Gastroesophageal sphincter (tissue), 4 donors: ENCODE measurements at regions not wholly inside any gene's neighbourhood (a gene's known extent, or its start where the extent isn't known, plus 50 kb on each side); places are given as distances from the start of the nearest gene placed in this dataset.

Experiments
- ATAC-seq: fragments of 150-250 bp; one replicate; pipeline ENCODE4 v1.9.1; 2016; ENCODE audit warnings: mild to moderate bottlenecking, moderate library complexity
- H3K27ac ChIP-seq, 4 donors: fragments of 200-600 bp; sonication (generic) in 3 of 4; 1 replicate in 3 of 4; 2 replicates in 1 of 4; pipeline ENCODE4 v1.5.1; 2016 to 2019
- H3K27me3 ChIP-seq: fragments of 200-600 bp; sonication (generic); one replicate; pipeline ENCODE4 v1.5.1; 2019
- H3K36me3 ChIP-seq, 2 donors: fragments of 200-600 bp; sonication (generic); one replicate each; pipeline ENCODE4 v1.5.1; 2019; ENCODE audit warnings: control low read depth in 1 of 2
- H3K4me1 ChIP-seq, 3 donors: fragments of 200-600 bp; sonication (generic); 1 replicate in 2 of 3; 2 replicates in 1 of 3; pipeline ENCODE4 v1.5.1; 2016 to 2019; ENCODE audit warnings: control low read depth in 2 of 3
- H3K4me3 ChIP-seq, 2 donors: fragments of 200-600 bp; sonication (generic); one replicate each; pipeline ENCODE4 v1.5.1; 2019; ENCODE audit warnings: mild to moderate bottlenecking in 1 of 2, moderate library complexity in 1 of 2
- H3K9me3 ChIP-seq, 3 donors: fragments of 200-600 bp; sonication (generic); one replicate each; pipeline ENCODE4 v1.5.1; 2017 to 2019; ENCODE audit warnings: control low read depth in 2 of 3
- CTCF ChIP-seq, 4 experiments: fragments of 200-600 bp in 2 of 4; fragments of 450-650 bp in 2 of 4; sonication (generic) in 1 of 4; IDR thresholded peaks; one replicate each; pipeline ENCODE4 v1.5.1; 2017 to 2019; ENCODE audit warnings: antibody characterized with exemption in 4 of 4, mild to moderate bottlenecking in 2 of 4, moderate library complexity in 2 of 4
- EP300 ChIP-seq: sonication (generic); formaldehyde crosslinking; IDR thresholded peaks from one replicate; pipeline ENCODE4 v1.6.1; 2017; ENCODE audit warnings: antibody characterized with exemption, mild to moderate bottlenecking
- POLR2A ChIP-seq, 2 donors: fragments of 450-650 bp; IDR thresholded peaks; one replicate each; pipeline ENCODE4 v1.6.1; 2017; ENCODE audit warnings: antibody characterized with exemption in 2 of 2, mild to moderate bottlenecking in 2 of 2, moderate library complexity in 1 of 2
- POLR2AphosphoS5 ChIP-seq: sonication (generic); formaldehyde crosslinking; IDR thresholded peaks from one replicate; pipeline ENCODE4 v1.6.1; 2017; ENCODE audit warnings: antibody characterized with exemption
- WGBS, 2 donors: methylation state at CpG; one replicate each; pipeline ENCODE4 v1.1.5; 2018; ENCODE audit warnings: low coverage in 1 of 2; 5-methylcytosine and 5-hydroxymethylcytosine counted together

- H3K4me3 ChIP-seq, result no peak overlapping the region
- H3K36me3 ChIP-seq, result no peaks in the 10 kb centered on the region
- H3K27me3 ChIP-seq, result no peaks in the 10 kb centered on the region
- 23 to 71% methylated on average over 1 to 2 of the region's 2 CpGs for WGBS, 2 donors
- H3K9me3 ChIP-seq, result no peaks in the 10 kb centered on the region
- H3K27ac ChIP-seq, result no peak overlapping the region
- no peak for ATAC-seq
- H3K4me1 ChIP-seq, result no peaks in the 10 kb centered on the region
- TF ChIP-seq POLR2AphosphoS5 (no peak), CTCF (IDR thresholded peaks at IDR 0.05) (no peak), POLR2A (IDR thresholded peaks at IDR 0.05) (no peak), EP300 (no peak)
Measured at GRCh38 chrX:149230689-149231088, 274.4 kb downstream of the IDS start.

DNA sequence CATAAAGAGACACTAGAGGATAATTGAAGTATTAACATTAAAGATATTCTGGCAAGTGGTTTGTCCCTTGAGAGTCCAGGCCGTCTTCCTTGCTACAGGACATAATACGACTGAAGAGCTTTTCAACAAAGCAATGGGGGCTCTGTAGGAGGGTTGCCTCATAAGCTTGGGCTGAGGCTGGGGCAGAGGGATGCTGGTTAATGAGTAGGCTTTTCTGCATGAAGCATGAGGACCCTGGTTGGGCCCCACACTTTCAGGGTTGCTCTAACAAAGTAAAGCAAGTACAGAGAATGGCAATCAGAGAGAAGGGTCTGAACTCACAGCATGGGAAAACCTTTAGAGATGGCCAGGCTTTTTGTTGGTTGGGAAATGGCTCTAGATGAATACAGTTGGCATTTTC, 281.3 kb downstream of the IDS start:
- no peaks in the 10 kb centered on the region for H3K4me1 ChIP-seq
- H3K27ac ChIP-seq, result no peak overlapping the region
- no peaks in the 10 kb centered on the region for H3K9me3 ChIP-seq
- no peak overlapping the region for H3K4me3 ChIP-seq
- 70 to 71% methylated on average over 2 of the region's 2 CpGs for WGBS, 2 donors
- H3K27me3 ChIP-seq, result no peaks in the 10 kb centered on the region
- ATAC-seq, result no peak
- TF ChIP-seq POLR2A (IDR thresholded peaks at IDR 0.05) (no peak), POLR2AphosphoS5 (no peak), EP300 (no peak), CTCF (IDR thresholded peaks at IDR 0.05) (no peak)
- H3K36me3 ChIP-seq, result no peaks in the 10 kb centered on the region

- 83% methylated on average over 1 of the region's 1 CpG; no CpG with 5 or more reads in 1 of the 2 donors for WGBS, 2 donors
- Histone ChIP-seq H3K4me1 (no peaks in the 10 kb centered on the region), H3K9me3 (no peaks in the 10 kb centered on the region), H3K36me3 (no peaks in the 10 kb centered on the region), H3K27ac (no peak overlapping the region), H3K4me3 (no peak overlapping the region), H3K27me3 (no peaks in the 10 kb centered on the region)
- ATAC-seq, result no peak
- no peak for TF ChIP-seq POLR2AphosphoS5
- no peak for TF ChIP-seq CTCF (IDR thresholded peaks at IDR 0.05)
- TF ChIP-seq POLR2A (IDR thresholded peaks at IDR 0.05), result no peak
- TF ChIP-seq EP300, result no peak
Measured at GRCh38 chrX:149222040-149222439, 283.1 kb downstream of the IDS start.

DNA sequence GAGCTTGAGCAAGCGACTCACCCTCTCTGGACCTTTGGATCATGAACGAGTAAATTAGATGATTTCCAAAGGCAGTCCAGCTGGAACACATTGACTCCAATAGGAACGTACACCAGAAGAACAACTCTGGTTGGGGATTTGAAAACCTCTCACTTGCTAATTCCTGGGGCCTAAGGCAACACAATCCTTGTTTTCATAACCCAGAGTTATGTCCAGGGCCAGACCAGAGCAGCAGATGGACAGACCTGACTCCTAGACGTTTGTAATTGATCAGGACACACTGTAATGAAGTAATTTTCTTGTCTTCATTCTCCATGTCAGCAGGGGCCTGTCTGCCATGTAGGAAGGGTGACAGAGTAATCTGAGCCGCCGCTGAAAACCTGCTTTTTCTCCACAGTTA, 283.9 kb downstream of the IDS start:
- no peak for TF ChIP-seq EP300
- TF ChIP-seq CTCF (IDR thresholded peaks at IDR 0.05), result no peak
- TF ChIP-seq POLR2A (IDR thresholded peaks at IDR 0.05), result no peak
- TF ChIP-seq POLR2AphosphoS5, result no peak
- Histone ChIP-seq H3K27ac (no peak overlapping the region), H3K36me3 (no peaks in the 10 kb centered on the region), H3K4me1 (no peaks in the 10 kb centered on the region), H3K4me3 (no peak overlapping the region), H3K9me3 (no peaks in the 10 kb centered on the region), H3K27me3 (no peaks in the 10 kb centered on the region)
- ATAC-seq, result no peak
- 20 to 32% methylated on average over 4 of the region's 6 CpGs for WGBS, 2 donors

GRCh38 chrX:149213264-149213663, 291.8 kb downstream of the IDS start:
- TF ChIP-seq POLR2AphosphoS5 (no peak), EP300 (no peak), CTCF (IDR thresholded peaks at IDR 0.05) (no peak), POLR2A (IDR thresholded peaks at IDR 0.05) (no peak)
- no peak overlapping the region for H3K4me3 ChIP-seq
- no peak overlapping the region for H3K27ac ChIP-seq
- H3K4me1 ChIP-seq, result no peaks in the 10 kb centered on the region
- H3K27me3 ChIP-seq, result no peaks in the 10 kb centered on the region
- H3K36me3 ChIP-seq, result no peaks in the 10 kb centered on the region
- H3K9me3 ChIP-seq, result no peaks in the 10 kb centered on the region
- 38 to 42% methylated on average over 1 of the region's 1 CpG for WGBS, 2 donors
- no peak for ATAC-seq
